OCI-LY3 (cell line): ENCODE measurements at regions not wholly inside any gene's neighbourhood (a gene's known extent, or its start where the extent isn't known, plus 50 kb on each side); places are given as distances from the start of the nearest gene placed in this dataset.

ENCODE experiments used
- H2AFZ ChIP-seq: fragments of 200-600, 300-600 bp; shearing (Covaris generic); 2 replicates; pipeline ENCODE4 v1.6.0; 2014; ENCODE audit warnings: antibody characterized with exemption, low read depth, low read length
- H3K27ac ChIP-seq: fragments of 200-600, 300-600 bp; sonication (generic); 2 replicates; pipeline ENCODE4 v1.5.1; 2014; ENCODE audit warnings: mild to moderate bottlenecking, low read length, moderate library complexity, mixed read lengths
- H3K27me3 ChIP-seq: fragments of 200-600, 300-600 bp; sonication (generic); 2 replicates; pipeline ENCODE4 v1.6.1; 2014; ENCODE audit warnings: low read depth, low read length, mixed read lengths
- H3K36me3 ChIP-seq: fragments of 200-600, 300-600 bp; sonication (generic); replicated peaks from 2 replicates; pipeline ENCODE3; 2014; ENCODE audit warnings: low read depth, low read length, mixed read lengths
- H3K4me1 ChIP-seq: fragments of 300-600, 200-600 bp; sonication (generic); 2 replicates; pipeline ENCODE4 v1.6.1; 2014; ENCODE audit warnings: low read length, mixed read lengths
- H3K4me2 ChIP-seq: fragments of 200-600, 300-600 bp; sonication (generic); 2 replicates; pipeline ENCODE4 v1.6.1; 2014; ENCODE audit warnings: low read length, mixed read lengths
- H3K4me3 ChIP-seq: fragments of 300-600, 200-600 bp; sonication (generic); 2 replicates; pipeline ENCODE4 v1.5.1; 2014; ENCODE audit warnings: antibody characterized with exemption, mild to moderate bottlenecking, low read length, moderate library complexity
- H3K79me2 ChIP-seq: fragments of 300-600, 200-600 bp; shearing (Covaris generic); 2 replicates; pipeline ENCODE4 v1.6.1; 2014; ENCODE audit warnings: mild to moderate bottlenecking, low read length, mixed read lengths
- H3K9ac ChIP-seq: fragments of 300-600, 200-600 bp; shearing (Covaris generic); 2 replicates; pipeline ENCODE4 v1.6.0; 2014; ENCODE audit warnings: mild to moderate bottlenecking, low read length, moderate library complexity
- H3K9me3 ChIP-seq: fragments of 200-600, 300-600 bp; shearing (Covaris generic); 2 replicates; pipeline ENCODE4 v1.6.1; 2014; ENCODE audit warnings: low read length, mixed read lengths; ENCODE audit not compliant: insufficient read depth
- H4K20me1 ChIP-seq: fragments of 200-600, 300-600 bp; sonication (generic); 2 replicates; pipeline ENCODE4 v1.6.1; 2016; ENCODE audit warnings: low read length, mixed read lengths; ENCODE audit not compliant: insufficient read depth
- EZH2phosphoT487 ChIP-seq: fragments of 200-600 bp; shearing (Covaris generic); IDR thresholded peaks from 2 replicates; pipeline ENCODE4 v1.6.1; 2018; ENCODE audit warnings: antibody characterized with exemption, mixed run types, low read depth
- TF ChIP-seq, protein P1 (sequence below): fragments of 200-600, 300-600 bp; sonication (generic); IDR thresholded peaks from 2 replicates; pipeline ENCODE4 v1.5.1; 2014; ENCODE audit warnings: antibody characterized with exemption, low read length, low read depth

DNA sequence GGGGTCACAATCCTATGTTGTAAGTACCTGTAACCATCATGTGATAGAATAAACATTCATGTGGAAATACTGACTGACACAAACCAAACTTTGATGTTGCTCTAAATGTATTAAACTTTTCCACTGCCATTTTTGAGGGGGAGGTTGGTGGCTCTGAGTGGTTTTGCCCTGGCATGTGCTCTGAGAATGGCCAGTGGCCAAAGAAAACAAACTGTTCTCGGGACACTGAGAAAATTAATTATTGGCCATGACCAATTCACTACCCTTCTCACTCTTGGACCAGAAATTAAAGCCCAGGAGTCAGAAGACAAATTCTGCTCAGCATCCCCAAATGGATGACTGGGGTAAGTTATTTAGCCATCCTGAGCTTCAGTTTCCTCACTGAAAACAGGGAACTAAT is 195.9 kb downstream of the XPNPEP1 start:
- H3K9me3 ChIP-seq = no peaks in the 10 kb centered on the region
- H3K36me3 ChIP-seq = no peaks in the 10 kb centered on the region
- no peaks in the 10 kb centered on the region for H4K20me1 ChIP-seq
- no peak for TF ChIP-seq EZH2phosphoT487
- TF ChIP-seq, protein P1, sequence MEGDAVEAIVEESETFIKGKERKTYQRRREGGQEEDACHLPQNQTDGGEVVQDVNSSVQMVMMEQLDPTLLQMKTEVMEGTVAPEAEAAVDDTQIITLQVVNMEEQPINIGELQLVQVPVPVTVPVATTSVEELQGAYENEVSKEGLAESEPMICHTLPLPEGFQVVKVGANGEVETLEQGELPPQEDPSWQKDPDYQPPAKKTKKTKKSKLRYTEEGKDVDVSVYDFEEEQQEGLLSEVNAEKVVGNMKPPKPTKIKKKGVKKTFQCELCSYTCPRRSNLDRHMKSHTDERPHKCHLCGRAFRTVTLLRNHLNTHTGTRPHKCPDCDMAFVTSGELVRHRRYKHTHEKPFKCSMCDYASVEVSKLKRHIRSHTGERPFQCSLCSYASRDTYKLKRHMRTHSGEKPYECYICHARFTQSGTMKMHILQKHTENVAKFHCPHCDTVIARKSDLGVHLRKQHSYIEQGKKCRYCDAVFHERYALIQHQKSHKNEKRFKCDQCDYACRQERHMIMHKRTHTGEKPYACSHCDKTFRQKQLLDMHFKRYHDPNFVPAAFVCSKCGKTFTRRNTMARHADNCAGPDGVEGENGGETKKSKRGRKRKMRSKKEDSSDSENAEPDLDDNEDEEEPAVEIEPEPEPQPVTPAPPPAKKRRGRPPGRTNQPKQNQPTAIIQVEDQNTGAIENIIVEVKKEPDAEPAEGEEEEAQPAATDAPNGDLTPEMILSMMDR = no peak
- H3K27ac ChIP-seq = no peak overlapping the region
- H3K4me3 ChIP-seq = no peak overlapping the region
- no peak overlapping the region for H2AFZ ChIP-seq
- H3K79me2 ChIP-seq = no peaks in the 10 kb centered on the region
- H3K4me2 ChIP-seq = no peak overlapping the region
- H3K27me3 ChIP-seq = no peaks in the 10 kb centered on the region
- no peaks in the 10 kb centered on the region for H3K4me1 ChIP-seq
- no peak overlapping the region for H3K9ac ChIP-seq

DNA sequence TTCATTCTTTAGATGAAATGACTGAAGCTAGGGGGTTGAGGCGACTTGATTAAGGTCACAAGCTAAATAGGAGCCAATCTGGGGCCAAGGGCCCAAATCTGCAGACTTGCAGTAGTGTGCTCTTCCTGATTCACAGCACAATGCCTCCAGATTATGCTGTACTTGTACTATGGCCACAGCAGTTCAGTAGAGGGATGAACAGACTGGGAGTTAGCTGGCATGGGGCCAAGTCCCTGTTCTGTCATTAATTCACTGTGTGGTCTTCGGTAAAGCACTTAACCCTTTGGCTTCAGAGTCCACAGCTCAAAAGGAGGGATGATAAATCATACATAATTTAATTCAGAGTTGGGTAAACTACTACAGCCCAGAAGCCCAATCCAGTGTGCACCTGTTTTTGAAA is 196.8 kb downstream of the XPNPEP1 start:
- no peak overlapping the region for H3K4me3 ChIP-seq
- H3K27me3 ChIP-seq = no peaks in the 10 kb centered on the region
- no peaks in the 10 kb centered on the region for H3K36me3 ChIP-seq
- H3K27ac ChIP-seq = no peak overlapping the region
- H3K4me1 ChIP-seq = no peaks in the 10 kb centered on the region
- no peak overlapping the region for H3K4me2 ChIP-seq
- no peaks in the 10 kb centered on the region for H3K79me2 ChIP-seq
- no peaks in the 10 kb centered on the region for H3K9me3 ChIP-seq
- no peak overlapping the region for H3K9ac ChIP-seq
- no peaks in the 10 kb centered on the region for H4K20me1 ChIP-seq
- TF ChIP-seq EZH2phosphoT487 = no peak
- TF ChIP-seq, protein P1 = no peak
- H2AFZ ChIP-seq = no peak overlapping the region

DNA sequence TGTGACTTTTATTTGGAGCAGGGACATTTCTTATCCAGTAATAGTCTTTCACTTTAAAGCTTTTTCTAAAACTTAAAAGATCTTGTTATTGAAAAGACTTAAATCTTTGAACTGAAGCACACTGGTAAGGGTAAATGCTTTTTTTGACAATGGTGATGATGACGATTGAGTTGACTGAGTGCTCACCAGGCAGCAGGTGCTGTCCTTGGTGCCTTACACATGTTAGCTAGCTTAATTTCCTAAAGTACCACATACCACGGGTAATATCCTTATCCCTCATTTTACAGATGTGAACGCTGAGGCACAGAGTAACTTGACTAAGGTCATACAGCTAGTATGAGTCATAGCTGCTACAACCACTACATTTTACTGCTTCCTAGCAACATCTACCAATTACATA is 200.0 kb downstream of the XPNPEP1 start:
- no peak overlapping the region for H3K4me3 ChIP-seq
- H3K4me2 ChIP-seq = no peak overlapping the region
- TF ChIP-seq, protein P1 = no peak
- no peak for TF ChIP-seq EZH2phosphoT487
- H3K27me3 ChIP-seq = no peaks in the 10 kb centered on the region
- H3K4me1 ChIP-seq = no peaks in the 10 kb centered on the region
- no peak overlapping the region for H3K9ac ChIP-seq
- H3K27ac ChIP-seq = no peak overlapping the region
- no peak overlapping the region for H2AFZ ChIP-seq
- H3K79me2 ChIP-seq = no peaks in the 10 kb centered on the region
- H3K9me3 ChIP-seq = no peaks in the 10 kb centered on the region
- H3K36me3 ChIP-seq = no peaks in the 10 kb centered on the region
- H4K20me1 ChIP-seq = no peaks in the 10 kb centered on the region

DNA sequence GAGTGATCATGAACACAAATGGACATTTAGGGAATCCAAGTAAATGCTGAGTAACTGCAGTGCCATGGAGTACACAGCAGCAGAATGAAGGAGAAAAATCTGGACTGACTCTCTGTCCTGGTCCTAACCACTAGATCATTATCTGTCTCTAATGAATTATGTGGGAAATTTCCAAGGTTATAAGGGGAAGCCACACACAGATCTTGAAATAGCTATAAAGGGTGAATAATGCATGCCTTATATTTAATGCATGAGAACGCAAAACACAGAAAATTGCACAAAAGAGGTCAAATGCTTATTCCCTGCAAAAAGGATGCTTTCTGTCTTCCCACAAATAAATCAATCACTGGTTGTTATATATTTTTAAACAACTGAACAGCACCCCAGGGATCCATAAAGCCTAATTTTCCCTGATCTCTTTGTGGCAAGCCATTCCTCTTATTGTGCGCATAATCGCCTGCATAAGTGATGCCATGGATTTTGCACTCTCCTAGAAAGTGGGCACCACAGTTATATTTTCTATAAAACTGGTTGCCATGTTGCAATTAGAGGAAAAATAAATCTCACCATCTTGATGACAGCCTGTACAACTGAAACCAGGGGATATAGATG is 201.8 kb downstream of the XPNPEP1 start:
- no peak overlapping the region for H3K27ac ChIP-seq
- no peaks in the 10 kb centered on the region for H3K4me1 ChIP-seq
- no peaks in the 10 kb centered on the region for H3K79me2 ChIP-seq
- H4K20me1 ChIP-seq = no peaks in the 10 kb centered on the region
- H3K4me2 ChIP-seq = no peak overlapping the region
- no peaks in the 10 kb centered on the region for H3K9me3 ChIP-seq
- no peak for TF ChIP-seq EZH2phosphoT487
- TF ChIP-seq, protein P1 = no peak
- H2AFZ ChIP-seq = no peak overlapping the region
- no peak overlapping the region for H3K9ac ChIP-seq
- no peaks in the 10 kb centered on the region for H3K27me3 ChIP-seq
- H3K4me3 ChIP-seq = no peak overlapping the region
- H3K36me3 ChIP-seq = no peaks in the 10 kb centered on the region
